Ecto neural progenitor cell (in vitro differentiated cells): ENCODE measurements at regions not wholly inside any gene's neighbourhood (a gene's known extent, or its start where the extent isn't known, plus 50 kb on each side); places are given as distances from the start of the nearest gene placed in this dataset.

ENCODE experiments used
- DNase-seq: peaks from one replicate; pipeline ENCODE4 v3.0.0-alpha.2; 2018; ENCODE audit warnings: low spot score

DNA sequence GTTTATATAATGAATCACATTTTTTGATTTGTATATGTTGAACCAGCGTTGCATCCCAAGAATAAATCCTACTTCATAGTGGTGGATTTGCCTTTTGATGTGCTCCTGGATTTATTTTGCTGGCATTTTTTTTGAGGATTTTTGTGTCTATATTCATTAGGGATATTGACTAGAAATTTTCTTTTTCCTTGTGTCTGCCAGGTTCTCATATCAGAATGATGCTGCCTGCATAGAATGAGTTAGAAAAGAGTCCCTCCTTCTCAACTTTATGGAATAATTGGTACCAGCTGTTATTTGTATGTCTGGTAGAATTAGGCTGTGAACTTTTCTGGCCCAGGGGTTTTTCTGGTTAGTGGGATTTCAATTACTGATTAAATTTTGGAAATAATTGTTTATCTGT lies 457.4 kb upstream of the DSEL start:
- DNase-seq = no peak

- DNase-seq = no peak
Measured at GRCh38 chr18:67969458-67969857, 452.9 kb upstream of the DSEL start.

- no peak for DNase-seq
Measured at GRCh38 chr18:67966224-67966623, 449.7 kb upstream of the DSEL start.

DNA sequence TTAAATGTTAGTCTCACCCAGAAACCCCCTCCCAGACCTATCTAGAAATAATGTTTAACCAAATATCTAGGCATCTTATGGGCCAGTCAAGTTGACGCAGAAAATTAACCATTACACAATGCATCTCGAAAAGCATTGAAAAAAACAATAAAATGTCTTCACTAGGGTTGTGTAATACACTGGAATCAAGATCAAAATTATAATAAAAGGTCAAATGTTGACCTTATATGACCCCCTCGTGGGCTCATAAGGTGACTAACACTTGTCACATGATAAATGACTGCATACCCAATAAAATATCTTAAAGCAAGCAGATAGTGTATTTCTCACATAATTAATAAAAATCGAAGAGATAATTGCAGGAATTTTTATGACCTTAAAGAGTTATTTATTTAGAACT lies 447.9 kb upstream of the DSEL start:
- no peak for DNase-seq

GRCh38 chr18:67961701-67962440 lies 445.4 kb upstream of the DSEL start:
- no peak for DNase-seq

- no peak for DNase-seq
Measured at GRCh38 chr18:67957684-67958083, 441.2 kb upstream of the DSEL start.

- no peak for DNase-seq
Measured at GRCh38 chr18:67954594-67954993, 438.1 kb upstream of the DSEL start.

DNA sequence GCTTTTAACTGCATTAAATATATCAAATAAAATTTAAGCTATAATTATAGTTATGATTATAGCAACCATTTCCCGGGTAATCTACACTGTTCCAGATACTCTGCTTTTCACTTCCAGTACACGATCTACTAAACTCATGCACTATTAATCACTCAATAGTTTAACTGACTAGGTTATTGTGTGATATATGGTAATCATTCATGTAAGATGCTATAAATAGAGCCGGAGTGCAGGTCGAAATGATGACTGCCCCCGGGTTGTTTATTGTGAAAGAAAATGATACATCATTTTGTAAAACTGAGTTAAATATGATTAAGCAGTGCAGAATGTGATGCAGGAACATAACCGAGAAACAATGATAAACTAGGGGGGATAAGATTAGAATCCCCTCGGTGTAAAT lies 434.6 kb upstream of the DSEL start:
- no peak for DNase-seq

- no peak for DNase-seq
Measured at GRCh38 chr18:67938660-67939059, 422.1 kb upstream of the DSEL start.

- no peak for DNase-seq
Measured at GRCh38 chr18:67935638-67936037, 419.1 kb upstream of the DSEL start.

DNA sequence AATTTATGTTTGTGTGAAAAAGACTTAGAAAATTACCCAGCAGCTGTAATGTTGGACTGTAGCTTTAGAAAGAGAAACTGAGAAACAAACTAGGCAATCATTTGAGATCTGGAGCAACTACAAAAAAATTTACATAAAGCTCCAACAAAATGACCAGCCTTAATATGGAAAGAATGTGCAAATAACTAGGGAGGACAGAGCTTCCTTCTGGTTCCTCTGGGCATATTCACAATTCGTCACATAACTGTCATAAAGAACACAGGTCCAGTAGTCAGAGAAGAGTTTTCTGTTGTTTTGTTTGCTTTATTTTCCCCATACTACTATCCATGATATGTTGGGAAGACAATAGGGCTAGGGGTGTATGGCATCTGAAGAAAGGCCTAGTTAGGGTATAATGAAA lies 416.8 kb upstream of the DSEL start:
- no peak for DNase-seq

GRCh38 chr18:67932271-67932670 lies 415.8 kb upstream of the DSEL start:
- DNase-seq = no peak

DNA sequence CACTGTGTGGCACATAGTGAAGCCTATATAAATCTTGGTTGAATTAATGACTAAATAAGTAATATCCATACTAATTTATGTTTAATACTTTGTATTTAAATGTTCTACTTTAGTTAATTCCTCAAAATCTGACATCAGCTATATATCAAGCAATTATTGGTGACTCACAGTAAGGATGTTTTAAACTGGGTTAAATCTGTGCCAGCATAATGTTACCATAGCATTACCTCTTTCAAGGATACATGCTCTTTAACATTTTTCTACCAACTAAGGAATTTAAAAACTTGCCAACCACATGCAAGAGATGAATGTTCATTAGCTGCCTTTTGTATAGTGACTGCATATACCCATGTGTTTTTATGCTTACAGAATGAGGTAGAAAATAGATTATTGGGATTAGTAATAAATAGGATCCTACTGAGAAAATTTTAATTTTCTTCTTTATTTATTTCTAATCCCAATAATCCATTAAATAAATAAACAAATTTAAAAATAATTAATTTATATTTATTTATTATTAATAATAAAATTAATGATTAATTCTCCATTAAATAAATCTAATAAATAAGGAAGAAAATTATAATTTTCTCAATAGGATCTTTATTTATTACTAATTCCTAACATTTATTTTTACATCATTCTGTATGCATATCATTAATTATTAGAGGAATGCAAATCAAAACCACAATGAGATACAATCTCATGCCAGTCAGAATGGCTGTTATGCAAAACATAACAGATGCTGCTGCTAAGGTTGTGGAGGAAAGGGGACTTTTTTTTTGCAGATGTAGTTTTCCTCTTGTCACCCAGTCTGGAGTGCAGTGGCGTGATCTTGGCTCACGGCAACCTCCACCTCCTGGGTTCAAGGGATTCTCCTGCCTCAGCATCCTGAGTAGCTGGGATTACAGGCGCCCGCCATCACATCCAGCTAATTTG lies 410.7 kb upstream of the DSEL start:
- no peak for DNase-seq

DNA sequence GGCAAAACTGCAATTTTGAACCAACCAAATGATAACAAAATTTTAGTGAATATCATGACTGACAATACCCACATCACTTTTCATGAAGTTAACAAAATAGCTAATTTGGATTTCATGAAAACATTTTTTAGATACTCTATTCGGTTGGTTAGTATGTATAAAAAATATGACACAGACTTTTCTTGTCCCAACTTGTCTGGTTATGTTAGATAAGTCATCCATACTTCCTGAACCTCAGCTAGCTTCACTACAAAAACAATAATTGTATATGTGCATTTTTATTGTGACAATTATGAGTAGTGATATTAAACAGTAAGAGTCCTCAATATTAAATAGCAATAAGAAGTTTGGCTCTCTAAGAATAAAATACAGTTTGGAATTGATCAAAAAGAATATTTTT lies 408.1 kb upstream of the DSEL start:
- no peak for DNase-seq

GRCh38 chr18:67919316-67919715 lies 402.8 kb upstream of the DSEL start:
- no peak for DNase-seq

GRCh38 chr18:67916097-67916496 lies 399.6 kb upstream of the DSEL start:
- DNase-seq = no peak

DNA sequence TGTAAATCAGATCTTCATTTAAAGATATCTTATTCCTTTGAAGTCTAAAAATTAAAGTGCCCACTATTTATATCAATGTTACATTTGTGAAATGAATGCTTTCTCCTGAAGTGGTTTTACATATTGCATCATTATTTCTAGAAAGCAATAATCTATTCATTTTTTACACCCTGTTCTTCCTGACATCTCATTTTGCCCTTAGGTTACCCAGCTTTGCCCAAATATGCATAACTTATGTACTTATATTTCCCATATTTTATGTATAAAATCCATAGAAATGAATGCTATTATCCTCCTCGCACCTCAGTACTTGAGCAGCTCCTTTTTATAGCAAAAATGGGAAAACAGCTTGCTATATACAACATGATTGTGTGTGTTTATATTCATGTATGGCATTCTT lies 396.5 kb upstream of the DSEL start:
- no peak for DNase-seq

DNA sequence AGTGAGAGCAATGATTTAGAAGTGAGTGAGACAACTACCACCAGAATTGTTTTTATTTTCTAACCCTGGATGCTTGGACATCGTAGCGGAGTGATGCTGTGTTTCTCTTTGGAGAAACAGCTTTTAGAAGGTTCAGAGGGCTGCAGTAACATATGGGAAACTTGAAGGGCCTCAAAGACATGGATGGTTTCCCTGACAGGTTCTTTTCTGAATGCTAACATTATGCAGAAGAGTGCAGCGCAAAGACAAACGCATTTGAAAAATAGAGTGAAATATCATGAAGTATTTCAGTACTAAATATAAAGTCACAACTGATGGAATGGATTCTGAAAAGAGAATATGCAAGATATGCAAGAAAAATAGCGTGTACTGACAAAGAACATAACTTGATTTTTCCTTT lies 385.1 kb upstream of the DSEL start:
- DNase-seq = no peak

GRCh38 chr18:67896451-67896850 lies 379.9 kb upstream of the DSEL start:
- DNase-seq = no peak

GRCh38 chr18:67893916-67894315 lies 377.4 kb upstream of the DSEL start:
- DNase-seq = no peak

DNA sequence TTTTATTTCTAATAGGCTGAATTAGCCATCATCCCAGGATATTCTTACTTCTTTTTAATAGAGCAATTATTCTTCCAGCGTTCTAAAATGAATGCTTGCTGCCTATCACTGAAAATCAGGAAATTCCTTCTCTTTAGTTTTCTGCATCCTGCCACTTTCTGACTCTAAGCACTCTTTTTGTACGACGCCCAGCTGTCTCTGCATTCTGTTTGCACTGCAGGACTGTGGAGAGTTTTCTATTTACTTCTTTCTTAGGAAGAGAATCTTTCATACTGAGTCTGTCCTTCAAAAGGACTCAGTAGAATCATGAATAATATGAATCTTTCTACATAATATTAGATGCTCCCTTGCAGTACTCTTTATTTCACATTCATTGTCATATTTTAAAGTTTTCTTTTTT lies 360.4 kb upstream of the DSEL start:
- no peak for DNase-seq

DNA sequence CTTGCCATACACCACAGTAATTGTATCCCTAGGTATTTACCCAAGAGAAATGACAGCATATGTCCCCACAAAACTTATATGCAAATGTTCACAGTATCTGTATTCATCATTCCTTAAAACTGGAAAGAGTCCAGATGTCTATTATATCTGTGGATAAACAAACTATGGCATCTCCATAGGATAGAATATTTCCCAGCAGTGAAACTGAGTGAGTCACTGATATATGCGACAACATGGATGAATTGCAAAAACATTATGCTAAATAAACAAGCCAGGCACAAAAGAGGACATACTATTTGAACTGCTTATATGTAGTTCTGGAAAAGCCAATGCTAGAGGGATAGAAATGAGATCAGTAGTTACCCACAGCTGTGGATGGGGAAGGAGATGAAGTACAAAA lies 359.4 kb upstream of the DSEL start:
- DNase-seq = no peak

- no peak for DNase-seq
Measured at GRCh38 chr18:67875060-67875459, 358.5 kb upstream of the DSEL start.

GRCh38 chr18:67865400-67865799 lies 348.9 kb upstream of the DSEL start:
- no peak for DNase-seq
